GM10266 (cell line): ENCODE measurements at regions not wholly inside any gene's neighbourhood (a gene's known extent, or its start where the extent isn't known, plus 50 kb on each side); places are given as distances from the start of the nearest gene placed in this dataset.

Source experiments
- DNase-seq: peaks from one replicate; pipeline ENCODE4 v3.0.0; 2012; ENCODE audit errors: extremely low spot score
- TF ChIP-seq, protein P1 (sequence below): IDR thresholded peaks from 2 replicates; pipeline ENCODE4 v1.5.1; 2012; ENCODE audit warnings: mild to moderate bottlenecking, low read depth; ENCODE audit not compliant: control insufficient read depth, insufficient read depth; ENCODE audit errors: missing control alignments

- no peak for DNase-seq
- TF ChIP-seq, protein P1, sequence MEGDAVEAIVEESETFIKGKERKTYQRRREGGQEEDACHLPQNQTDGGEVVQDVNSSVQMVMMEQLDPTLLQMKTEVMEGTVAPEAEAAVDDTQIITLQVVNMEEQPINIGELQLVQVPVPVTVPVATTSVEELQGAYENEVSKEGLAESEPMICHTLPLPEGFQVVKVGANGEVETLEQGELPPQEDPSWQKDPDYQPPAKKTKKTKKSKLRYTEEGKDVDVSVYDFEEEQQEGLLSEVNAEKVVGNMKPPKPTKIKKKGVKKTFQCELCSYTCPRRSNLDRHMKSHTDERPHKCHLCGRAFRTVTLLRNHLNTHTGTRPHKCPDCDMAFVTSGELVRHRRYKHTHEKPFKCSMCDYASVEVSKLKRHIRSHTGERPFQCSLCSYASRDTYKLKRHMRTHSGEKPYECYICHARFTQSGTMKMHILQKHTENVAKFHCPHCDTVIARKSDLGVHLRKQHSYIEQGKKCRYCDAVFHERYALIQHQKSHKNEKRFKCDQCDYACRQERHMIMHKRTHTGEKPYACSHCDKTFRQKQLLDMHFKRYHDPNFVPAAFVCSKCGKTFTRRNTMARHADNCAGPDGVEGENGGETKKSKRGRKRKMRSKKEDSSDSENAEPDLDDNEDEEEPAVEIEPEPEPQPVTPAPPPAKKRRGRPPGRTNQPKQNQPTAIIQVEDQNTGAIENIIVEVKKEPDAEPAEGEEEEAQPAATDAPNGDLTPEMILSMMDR, result no peak
Observed at GRCh38 chr2:106607371-106607770, 120.2 kb downstream of the CD8B2 start.

DNA sequence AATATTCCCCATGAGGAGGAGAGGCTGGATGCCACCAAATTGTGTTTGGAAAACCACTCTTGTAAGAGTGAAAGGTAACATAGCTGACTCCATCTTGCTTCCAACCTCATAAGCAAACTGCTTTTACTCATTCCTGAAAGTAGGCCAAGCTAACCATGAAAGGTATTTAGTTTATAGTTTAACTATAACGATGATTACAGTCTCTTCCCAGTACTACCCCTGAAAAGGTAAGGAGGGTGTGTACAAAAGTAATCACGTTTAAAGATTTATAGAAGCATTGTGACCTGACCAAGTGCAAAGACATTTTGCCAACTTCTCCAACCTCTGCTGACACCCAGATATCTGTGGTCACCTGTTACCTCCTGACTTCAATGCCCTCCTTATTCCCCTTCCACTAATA is 122.6 kb downstream of the CD8B2 start:
- no peak for DNase-seq
- TF ChIP-seq, protein P1, result no peak

DNA sequence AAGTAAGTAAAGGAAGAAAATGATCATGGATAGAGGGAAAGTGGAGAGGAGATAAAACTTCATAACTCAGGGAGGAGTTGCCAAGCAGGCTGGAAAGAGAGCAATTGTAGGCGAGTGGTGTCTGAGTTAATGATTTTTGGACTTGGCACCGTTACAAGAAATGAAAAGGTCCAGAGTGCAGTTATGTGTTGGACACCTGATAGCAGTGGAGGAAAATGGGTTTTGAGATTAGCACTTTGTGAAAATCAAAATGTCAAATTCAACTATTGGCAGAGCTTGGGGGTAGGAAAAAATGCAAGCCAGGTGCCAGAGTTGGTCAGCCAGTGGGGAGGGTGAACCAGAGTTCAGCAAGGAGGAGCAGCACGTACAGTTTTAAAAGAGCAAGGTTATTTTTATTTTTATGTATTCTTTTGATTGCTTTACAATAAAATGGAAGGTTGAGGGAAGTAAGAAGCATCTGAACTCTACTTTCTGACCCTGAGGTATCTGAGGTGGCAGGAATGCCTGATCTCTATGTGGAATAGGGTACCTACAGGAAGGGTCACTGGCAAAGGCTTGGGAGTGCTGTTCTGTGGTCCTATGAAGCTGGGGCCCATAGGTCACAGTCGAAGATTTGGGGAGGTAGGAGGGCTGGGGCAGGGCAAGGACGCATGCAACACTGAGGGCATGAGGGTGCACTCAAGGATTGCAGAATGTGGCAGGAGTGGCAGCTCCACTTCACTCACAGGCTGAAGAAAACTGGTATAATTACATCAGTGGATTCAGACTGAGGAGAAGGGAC is 127.5 kb downstream of the CD8B2 start:
- TF ChIP-seq, protein P1, result no peak
- no peak for DNase-seq

GRCh38 chr2:106618614-106619013 is 131.4 kb downstream of the CD8B2 start:
- TF ChIP-seq, protein P1, result no peak
- DNase-seq, result no peak

GRCh38 chr2:106623456-106623855 is 136.3 kb downstream of the CD8B2 start:
- DNase-seq, result no peak
- TF ChIP-seq, protein P1, result no peak

- TF ChIP-seq, protein P1, result no peak
- DNase-seq, result no peak
Observed at GRCh38 chr2:106624787-106625380, 137.7 kb downstream of the CD8B2 start.

- DNase-seq, result no peak
- TF ChIP-seq, protein P1, result no peak
Observed at GRCh38 chr2:106628377-106628776, 141.2 kb downstream of the CD8B2 start.
